Peyer's patch (tissue), 4 donors: ENCODE measurements at regions not wholly inside any gene's neighbourhood (a gene's known extent, or its start where the extent isn't known, plus 50 kb on each side); places are given as distances from the start of the nearest gene placed in this dataset.

Source experiments
- DNase-seq, 3 donors: peaks; one replicate each; pipeline ENCODE4 v3.0.0-alpha.2; 2017 to 2019
- H3K27ac ChIP-seq, 4 donors: fragments of 200-600 bp; sonication (generic); one replicate each; pipeline ENCODE4 v1.5.1; 2016 to 2019
- H3K27me3 ChIP-seq, 2 donors: fragments of 200-600 bp; sonication (generic); one replicate each; pipeline ENCODE4 v1.5.1; 2019
- H3K36me3 ChIP-seq, 3 donors: fragments of 200-600 bp; sonication (generic); one replicate each; pipeline ENCODE4 v1.5.1; 2016 to 2019
- H3K4me1 ChIP-seq, 4 donors: fragments of 200-600 bp; sonication (generic); one replicate each; pipeline ENCODE4 v1.5.1; 2016 to 2019
- H3K4me3 ChIP-seq, 4 donors: fragments of 200-600 bp; sonication (generic); 1 replicate in 3 of 4; 2 replicates in 1 of 4; pipeline ENCODE4 v1.5.1; 2016 to 2019; ENCODE audit warnings: mild to moderate bottlenecking in 1 of 4
- H3K9me3 ChIP-seq, 4 donors: fragments of 200-600 bp; sonication (generic); one replicate each; pipeline ENCODE4 v1.5.1; 2016 to 2019; ENCODE audit warnings: mild to moderate bottlenecking in 1 of 4
- CTCF ChIP-seq, 6 experiments: fragments of 450-650 bp in 4 of 6; fragments of 200-600 bp in 2 of 6; sonication (generic) in 1 of 6; IDR thresholded peaks; one replicate each; pipeline ENCODE4 v1.5.1; 2017 to 2019; ENCODE audit warnings: antibody characterized with exemption in 6 of 6, mild to moderate bottlenecking in 3 of 6, moderate library complexity in 1 of 6
- POLR2A ChIP-seq, 2 donors: fragments of 450-650 bp; IDR thresholded peaks; one replicate each; pipeline ENCODE4 v1.5.1; 2017; ENCODE audit warnings: antibody characterized with exemption in 2 of 2, mild to moderate bottlenecking in 2 of 2, moderate library complexity in 2 of 2

- DNase-seq: no peak
- Histone ChIP-seq H3K27ac (peak overlapping the region in 3 of 4 donors; percentile 41 to 85 (median 67)), H3K36me3 (no peaks in the 10 kb centered on the region), H3K4me3 (peak overlapping the region in 2 of 4 donors; percentile 6 to 18), H3K27me3 (no peaks in the 10 kb centered on the region), H3K9me3 (no peaks in the 10 kb centered on the region), H3K4me1 (peaks cover 0 to 8% (median 0%) of the 10 kb centered on the region in 4 donors)
- no peak for TF ChIP-seq POLR2A (IDR thresholded peaks at IDR 0.05)
- no peak for TF ChIP-seq CTCF (IDR thresholded peaks at IDR 0.05)
These were observed 148.5 kb upstream of the AKR1E2 start for GRCh38 chr10:4677296-4678021.

- Histone ChIP-seq H3K9me3 (no peaks in the 10 kb centered on the region), H3K36me3 (no peaks in the 10 kb centered on the region), H3K4me3 (no peak overlapping the region), H3K4me1 (peaks cover 0 to 8% (median 0%) of the 10 kb centered on the region in 4 donors), H3K27ac (no peak overlapping the region), H3K27me3 (no peaks in the 10 kb centered on the region)
- DNase-seq: no peak
- TF ChIP-seq POLR2A (IDR thresholded peaks at IDR 0.05): no peak
These were observed 149.4 kb upstream of the AKR1E2 start for GRCh38 chr10:4676566-4676965.

GRCh38 chr10:4675808-4676207, 150.2 kb upstream of the AKR1E2 start:
- peaks cover 0 to 8% (median 0%) of the 10 kb centered on the region in 4 donors for H3K4me1 ChIP-seq
- H3K4me3 ChIP-seq: no peak overlapping the region
- H3K27ac ChIP-seq: no peak overlapping the region
- no peaks in the 10 kb centered on the region for H3K9me3 ChIP-seq
- TF ChIP-seq CTCF (IDR thresholded peaks at IDR 0.05) (no peak), POLR2A (IDR thresholded peaks at IDR 0.05) (no peak)
- no peaks in the 10 kb centered on the region for H3K27me3 ChIP-seq
- DNase-seq: no peak
- H3K36me3 ChIP-seq: no peaks in the 10 kb centered on the region

- Histone ChIP-seq H3K27ac (no peak overlapping the region), H3K27me3 (no peaks in the 10 kb centered on the region), H3K9me3 (no peaks in the 10 kb centered on the region), H3K4me1 (peaks cover 0 to 3% (median 0%) of the 10 kb centered on the region in 4 donors), H3K36me3 (no peaks in the 10 kb centered on the region), H3K4me3 (no peak overlapping the region)
- no peak for DNase-seq
- no peak for TF ChIP-seq POLR2A (IDR thresholded peaks at IDR 0.05)
- TF ChIP-seq CTCF (IDR thresholded peaks at IDR 0.05): no peak
These were observed 152.5 kb upstream of the AKR1E2 start for GRCh38 chr10:4673279-4674040.

GRCh38 chr10:4672201-4672600, 153.8 kb upstream of the AKR1E2 start:
- DNase-seq: no peak
- TF ChIP-seq POLR2A (IDR thresholded peaks at IDR 0.05): no peak
- TF ChIP-seq CTCF (IDR thresholded peaks at IDR 0.05): no peak

More at GRCh38 chr10:4672201-4672600, 153.8 kb upstream of the AKR1E2 start:
- no peaks in the 10 kb centered on the region for H3K4me1 ChIP-seq
- H3K36me3 ChIP-seq: no peaks in the 10 kb centered on the region
- no peak overlapping the region for H3K4me3 ChIP-seq
- H3K27me3 ChIP-seq: no peaks in the 10 kb centered on the region
- no peaks in the 10 kb centered on the region for H3K9me3 ChIP-seq
- no peak overlapping the region for H3K27ac ChIP-seq
